ENCODE measurements at regions not wholly inside any gene's neighbourhood (a gene's known extent, or its start where the extent isn't known, plus 50 kb on each side); places are given as distances from the start of the nearest gene placed in this dataset.

DNA sequence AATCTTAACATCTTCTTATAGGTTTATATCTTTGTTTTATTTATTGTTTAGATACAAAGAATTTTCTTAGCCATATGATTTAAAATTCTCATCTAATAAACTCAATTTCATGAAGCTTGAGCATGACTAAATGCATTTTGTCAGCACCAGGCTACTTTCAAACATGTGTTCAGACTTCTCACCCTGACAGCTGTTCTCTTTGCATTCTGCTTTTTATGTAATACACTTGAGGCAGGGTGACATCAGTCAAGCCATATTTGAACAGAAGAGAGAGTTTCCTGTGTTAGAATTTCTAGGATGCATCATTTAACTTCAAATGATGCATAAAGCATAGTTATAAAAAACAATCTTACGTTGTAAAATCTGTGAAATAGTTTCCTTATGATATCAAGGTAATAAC, 1295.1 kb upstream of the PCDH20 start:
- TF ChIP-seq, protein P1, sequence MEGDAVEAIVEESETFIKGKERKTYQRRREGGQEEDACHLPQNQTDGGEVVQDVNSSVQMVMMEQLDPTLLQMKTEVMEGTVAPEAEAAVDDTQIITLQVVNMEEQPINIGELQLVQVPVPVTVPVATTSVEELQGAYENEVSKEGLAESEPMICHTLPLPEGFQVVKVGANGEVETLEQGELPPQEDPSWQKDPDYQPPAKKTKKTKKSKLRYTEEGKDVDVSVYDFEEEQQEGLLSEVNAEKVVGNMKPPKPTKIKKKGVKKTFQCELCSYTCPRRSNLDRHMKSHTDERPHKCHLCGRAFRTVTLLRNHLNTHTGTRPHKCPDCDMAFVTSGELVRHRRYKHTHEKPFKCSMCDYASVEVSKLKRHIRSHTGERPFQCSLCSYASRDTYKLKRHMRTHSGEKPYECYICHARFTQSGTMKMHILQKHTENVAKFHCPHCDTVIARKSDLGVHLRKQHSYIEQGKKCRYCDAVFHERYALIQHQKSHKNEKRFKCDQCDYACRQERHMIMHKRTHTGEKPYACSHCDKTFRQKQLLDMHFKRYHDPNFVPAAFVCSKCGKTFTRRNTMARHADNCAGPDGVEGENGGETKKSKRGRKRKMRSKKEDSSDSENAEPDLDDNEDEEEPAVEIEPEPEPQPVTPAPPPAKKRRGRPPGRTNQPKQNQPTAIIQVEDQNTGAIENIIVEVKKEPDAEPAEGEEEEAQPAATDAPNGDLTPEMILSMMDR (conservative IDR thresholded peaks at IDR 0.05; ENCODE audit: low read depth, low read length): no peak
- TF ChIP-seq POLR2A (IDR thresholded peaks at IDR 0.05; ENCODE audit: low read depth, low read length) (no peak), CHD1 (IDR thresholded peaks at IDR 0.05; ENCODE audit: low read depth, low read length) (no peak), RAD21 (IDR thresholded peaks at IDR 0.05; ENCODE audit: low read length) (no peak), MAZ (IDR thresholded peaks at IDR 0.05; ENCODE audit: borderline replicate concordance, low read depth, low read length) (no peak), RCOR1 (IDR thresholded peaks at IDR 0.05; ENCODE audit: insufficient replicate concordance, low read length) (no peak), CEBPB (IDR thresholded peaks at IDR 0.05; ENCODE audit: low read depth, low read length) (no peak), FOS (IDR thresholded peaks at IDR 0.05; ENCODE audit: low read depth, low read length) (no peak), NFE2L2 (IDR thresholded peaks at IDR 0.05; ENCODE audit: low read depth, low read length) (no peak), BHLHE40 (IDR thresholded peaks at IDR 0.05; ENCODE audit: low read depth, low read length) (no peak), MXI1 (IDR thresholded peaks at IDR 0.05; ENCODE audit: borderline replicate concordance, low read depth, low read length) (no peak)
- TF ChIP-seq, protein P2, sequence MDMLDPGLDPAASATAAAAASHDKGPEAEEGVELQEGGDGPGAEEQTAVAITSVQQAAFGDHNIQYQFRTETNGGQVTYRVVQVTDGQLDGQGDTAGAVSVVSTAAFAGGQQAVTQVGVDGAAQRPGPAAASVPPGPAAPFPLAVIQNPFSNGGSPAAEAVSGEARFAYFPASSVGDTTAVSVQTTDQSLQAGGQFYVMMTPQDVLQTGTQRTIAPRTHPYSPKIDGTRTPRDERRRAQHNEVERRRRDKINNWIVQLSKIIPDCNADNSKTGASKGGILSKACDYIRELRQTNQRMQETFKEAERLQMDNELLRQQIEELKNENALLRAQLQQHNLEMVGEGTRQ (IDR thresholded peaks at IDR 0.05; ENCODE audit: low read depth, low read length): no peak
- TF ChIP-seq, protein P3, sequence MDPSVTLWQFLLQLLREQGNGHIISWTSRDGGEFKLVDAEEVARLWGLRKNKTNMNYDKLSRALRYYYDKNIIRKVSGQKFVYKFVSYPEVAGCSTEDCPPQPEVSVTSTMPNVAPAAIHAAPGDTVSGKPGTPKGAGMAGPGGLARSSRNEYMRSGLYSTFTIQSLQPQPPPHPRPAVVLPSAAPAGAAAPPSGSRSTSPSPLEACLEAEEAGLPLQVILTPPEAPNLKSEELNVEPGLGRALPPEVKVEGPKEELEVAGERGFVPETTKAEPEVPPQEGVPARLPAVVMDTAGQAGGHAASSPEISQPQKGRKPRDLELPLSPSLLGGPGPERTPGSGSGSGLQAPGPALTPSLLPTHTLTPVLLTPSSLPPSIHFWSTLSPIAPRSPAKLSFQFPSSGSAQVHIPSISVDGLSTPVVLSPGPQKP (IDR thresholded peaks at IDR 0.05; ENCODE audit: borderline replicate concordance, low read depth, low read length): no peak
